Uterus (tissue), 2 donors: ENCODE measurements at regions not wholly inside any gene's neighbourhood (a gene's known extent, or its start where the extent isn't known, plus 50 kb on each side); places are given as distances from the start of the nearest gene placed in this dataset.

Source experiments
- POLR2A ChIP-seq, 2 donors: fragments of 450-650 bp; IDR thresholded peaks; one replicate each; pipeline ENCODE4 v1.6.1; 2016; ENCODE audit warnings: antibody characterized with exemption in 2 of 2, mild to moderate bottlenecking in 1 of 2, moderate library complexity in 1 of 2
- TF ChIP-seq, protein P1 (sequence below), 4 experiments: fragments of 200-600 bp in 2 of 4; fragments of 450-650 bp in 2 of 4; sonication (generic) in 2 of 4; IDR thresholded peaks; one replicate each; pipeline ENCODE4 v1.5.1; 2016 to 2019; ENCODE audit warnings: antibody characterized with exemption in 4 of 4, mild to moderate bottlenecking in 2 of 4, moderate library complexity in 1 of 4

GRCh38 chr10:20948686-20949327 is 51.7 kb upstream of the NEBL start:
- TF ChIP-seq, protein P1, sequence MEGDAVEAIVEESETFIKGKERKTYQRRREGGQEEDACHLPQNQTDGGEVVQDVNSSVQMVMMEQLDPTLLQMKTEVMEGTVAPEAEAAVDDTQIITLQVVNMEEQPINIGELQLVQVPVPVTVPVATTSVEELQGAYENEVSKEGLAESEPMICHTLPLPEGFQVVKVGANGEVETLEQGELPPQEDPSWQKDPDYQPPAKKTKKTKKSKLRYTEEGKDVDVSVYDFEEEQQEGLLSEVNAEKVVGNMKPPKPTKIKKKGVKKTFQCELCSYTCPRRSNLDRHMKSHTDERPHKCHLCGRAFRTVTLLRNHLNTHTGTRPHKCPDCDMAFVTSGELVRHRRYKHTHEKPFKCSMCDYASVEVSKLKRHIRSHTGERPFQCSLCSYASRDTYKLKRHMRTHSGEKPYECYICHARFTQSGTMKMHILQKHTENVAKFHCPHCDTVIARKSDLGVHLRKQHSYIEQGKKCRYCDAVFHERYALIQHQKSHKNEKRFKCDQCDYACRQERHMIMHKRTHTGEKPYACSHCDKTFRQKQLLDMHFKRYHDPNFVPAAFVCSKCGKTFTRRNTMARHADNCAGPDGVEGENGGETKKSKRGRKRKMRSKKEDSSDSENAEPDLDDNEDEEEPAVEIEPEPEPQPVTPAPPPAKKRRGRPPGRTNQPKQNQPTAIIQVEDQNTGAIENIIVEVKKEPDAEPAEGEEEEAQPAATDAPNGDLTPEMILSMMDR (IDR thresholded peaks at IDR 0.05) = no peak
- no peak for TF ChIP-seq POLR2A (IDR thresholded peaks at IDR 0.05)
